ENCODE measurements at regions not wholly inside any gene's neighbourhood (a gene's known extent, or its start where the extent isn't known, plus 50 kb on each side); places are given as distances from the start of the nearest gene placed in this dataset.

DNA sequence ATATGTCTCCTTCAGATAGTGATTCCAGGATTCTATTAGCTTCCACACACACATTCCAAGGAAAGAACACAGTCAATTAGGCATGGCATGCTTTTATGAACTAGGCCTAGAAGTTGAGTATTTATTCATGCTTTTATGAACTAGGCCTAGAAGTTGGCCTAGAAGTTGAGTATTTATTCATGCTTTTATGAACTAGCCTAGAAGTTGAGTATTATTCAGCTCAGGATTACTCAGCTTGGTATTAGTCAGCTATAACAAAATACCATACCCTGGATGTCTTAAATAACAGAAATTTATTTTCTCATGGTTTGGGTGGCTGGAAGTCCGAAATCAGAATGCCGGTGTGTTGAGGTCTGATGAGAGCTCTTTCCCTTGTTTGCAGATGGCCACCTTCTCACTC is 442.7 kb upstream of the FLRT2 start:
- no peak for DNase-seq

- DNase-seq, result no peak
Measured at GRCh38 chr14:85088192-85088591, 441.8 kb upstream of the FLRT2 start.

DNA sequence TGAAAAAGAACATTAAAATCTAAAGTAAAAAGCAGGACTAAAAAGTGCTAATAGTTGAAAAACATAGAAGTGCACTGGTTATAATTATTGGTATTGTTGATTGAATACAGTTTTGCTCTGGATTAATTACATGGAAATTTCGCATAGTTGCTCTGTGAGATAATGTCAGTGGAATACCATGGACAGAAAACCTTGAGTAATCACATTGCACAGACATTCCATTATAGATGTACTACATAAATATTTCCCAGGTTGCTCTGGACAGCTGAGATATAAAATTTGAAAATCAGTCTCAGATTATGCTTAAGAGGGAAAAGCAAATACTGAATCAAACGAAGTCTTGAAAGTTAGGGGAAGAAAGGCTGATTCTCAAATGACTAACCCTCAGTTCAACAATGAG is 439.3 kb upstream of the FLRT2 start:
- no peak for DNase-seq

DNA sequence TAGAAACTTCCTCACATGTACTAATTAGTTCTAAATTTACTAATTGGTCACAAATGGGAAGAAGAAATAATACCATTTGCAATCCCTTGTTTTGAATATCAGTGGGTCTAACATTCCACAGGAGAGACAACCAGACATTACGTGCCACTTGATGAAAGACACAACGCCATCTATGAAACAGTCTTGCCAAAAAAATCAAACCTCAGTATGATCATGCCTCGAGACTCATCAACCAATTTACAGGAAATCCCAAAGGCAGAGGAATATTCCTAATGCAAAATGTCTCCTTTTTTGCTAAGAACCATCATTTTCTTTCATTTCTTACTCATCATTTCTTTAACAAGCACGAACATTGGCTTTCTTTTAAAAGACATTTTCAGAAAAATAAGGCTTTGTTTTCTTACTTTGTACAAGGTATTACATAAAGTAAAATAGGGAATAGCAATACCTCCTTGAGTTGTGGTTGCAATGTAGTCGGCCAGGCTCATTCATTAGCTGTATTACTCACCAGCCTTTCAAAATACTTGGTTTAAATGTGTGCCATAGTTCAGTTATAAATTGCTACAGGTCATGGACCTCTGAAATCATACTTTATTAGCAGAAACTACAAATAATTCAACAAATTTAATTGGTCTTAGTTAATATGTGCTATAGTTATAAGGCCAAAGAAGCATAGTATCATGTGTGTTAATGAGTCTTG is 436.2 kb upstream of the FLRT2 start:
- DNase-seq, result no peak

DNA sequence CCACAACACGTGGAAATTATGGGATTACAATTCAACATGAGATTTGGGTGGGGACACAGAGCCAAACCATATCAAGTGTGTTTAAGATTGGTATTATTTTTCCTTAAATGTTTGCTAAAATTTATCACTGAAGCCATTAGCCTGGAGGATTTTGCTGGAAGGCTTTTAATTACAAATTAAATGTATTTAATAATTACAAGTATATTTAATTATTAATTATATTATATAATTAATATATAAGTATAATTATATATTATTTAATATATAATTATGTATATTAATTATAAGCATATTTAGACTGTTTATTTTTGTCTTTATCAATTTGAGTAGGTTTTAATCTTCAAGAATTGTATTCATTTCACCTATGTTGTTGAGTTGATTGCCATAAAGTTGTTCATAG is 427.4 kb upstream of the FLRT2 start:
- no peak for DNase-seq

- no peak for DNase-seq
Measured at GRCh38 chr14:85106506-85106905, 423.4 kb upstream of the FLRT2 start.

DNA sequence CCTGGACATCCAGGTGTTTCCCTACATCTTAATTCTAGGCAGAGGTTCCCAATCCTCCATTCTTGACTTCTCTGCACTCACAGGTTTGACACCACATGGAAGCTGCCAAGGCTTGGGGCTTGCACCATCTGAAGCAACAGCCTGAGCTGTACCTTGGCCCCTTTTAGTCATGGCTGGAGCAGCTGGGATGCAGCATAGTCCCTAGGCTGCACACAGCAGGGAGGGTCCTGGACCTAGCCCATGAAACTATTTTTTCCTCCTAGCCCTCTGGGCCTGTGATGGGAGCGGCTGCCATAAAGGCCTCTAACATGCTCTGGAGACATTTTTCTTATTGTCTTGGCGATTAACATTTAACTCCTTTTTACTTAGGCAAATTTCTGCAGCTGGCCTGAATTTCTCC is 417.2 kb upstream of the FLRT2 start:
- DNase-seq, result no peak

GRCh38 chr14:85115921-85116320 is 414.0 kb upstream of the FLRT2 start:
- DNase-seq, result no peak

DNA sequence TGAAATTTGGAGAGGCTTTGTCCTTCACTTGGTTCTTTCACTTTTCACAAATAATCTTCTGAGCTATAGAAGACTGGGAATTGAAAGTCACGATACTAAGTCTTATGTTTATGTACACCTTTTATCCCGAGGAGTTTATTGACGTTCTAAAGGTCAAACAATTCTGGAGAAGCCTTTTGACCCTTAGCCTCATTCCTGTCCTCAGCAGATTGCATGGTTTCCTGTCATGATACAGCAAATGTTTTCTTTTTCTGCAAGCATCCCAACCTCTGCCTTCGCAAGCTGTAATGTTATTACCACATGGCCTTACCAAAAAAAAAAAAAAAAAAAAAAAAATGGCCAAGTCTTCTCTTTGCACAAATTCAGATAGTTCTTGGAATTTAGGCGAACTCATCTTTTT is 411.7 kb upstream of the FLRT2 start:
- DNase-seq, result no peak

DNA sequence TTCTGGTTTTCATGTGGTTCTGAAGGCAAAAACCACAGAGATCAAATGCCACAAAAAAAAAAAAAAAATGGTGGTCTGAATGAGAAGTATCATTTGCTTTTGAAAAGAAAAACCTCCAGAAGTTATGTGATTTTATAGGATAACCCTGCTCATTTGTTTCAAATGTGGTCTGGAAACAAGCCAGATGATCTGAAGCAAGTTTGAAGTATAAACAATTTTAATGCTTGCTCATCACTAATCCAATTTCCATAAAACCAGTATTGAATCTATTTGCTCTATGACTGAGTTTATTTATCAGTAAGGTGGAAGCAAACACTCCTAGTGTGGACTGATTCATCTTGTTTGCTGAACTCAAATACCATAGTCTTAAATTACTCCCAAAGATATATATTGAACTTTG is 407.3 kb upstream of the FLRT2 start:
- DNase-seq, result no peak

DNA sequence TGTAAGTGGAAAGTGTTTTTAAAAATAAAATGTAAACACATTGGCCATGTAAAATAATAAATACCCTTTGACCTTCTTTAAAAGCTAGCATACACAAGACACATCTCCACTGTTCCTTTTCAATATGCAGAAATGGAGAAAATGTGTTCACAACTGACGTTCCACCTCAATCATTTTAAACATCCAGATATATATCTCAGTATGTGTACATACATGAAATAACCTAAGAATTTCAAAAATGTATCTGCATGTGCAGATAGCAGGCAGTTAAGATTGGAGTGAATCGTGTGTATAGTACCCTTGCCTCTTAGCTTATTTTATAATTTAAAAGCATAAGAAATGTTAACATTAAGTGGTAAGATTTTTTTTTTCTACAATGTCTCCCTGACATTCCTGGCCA is 406.2 kb upstream of the FLRT2 start:
- no peak for DNase-seq

GRCh38 chr14:85124631-85125290 is 405.2 kb upstream of the FLRT2 start:
- no peak for DNase-seq

GRCh38 chr14:85125291-85125670 is 404.7 kb upstream of the FLRT2 start:
- no peak for DNase-seq

DNA sequence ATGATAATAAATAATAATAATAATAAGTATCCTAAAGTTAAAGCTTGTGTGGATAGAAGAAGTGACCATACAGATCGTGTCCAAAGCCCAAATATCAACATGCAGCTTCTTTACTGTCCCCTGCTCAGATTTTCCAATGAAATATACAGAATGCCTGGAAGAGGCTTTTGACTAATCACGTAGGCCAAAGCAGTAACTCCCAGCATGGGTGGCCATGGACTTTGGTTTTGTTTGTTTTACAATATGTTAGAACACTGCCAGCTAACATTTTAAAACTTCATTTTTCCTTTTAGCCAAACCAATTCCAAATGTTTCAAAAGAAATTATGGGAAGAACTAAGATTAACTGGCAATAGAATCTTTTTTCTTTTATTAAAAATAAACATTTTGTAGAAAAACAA is 400.0 kb upstream of the FLRT2 start:
- no peak for DNase-seq

GRCh38 chr14:85131226-85131922 is 398.6 kb upstream of the FLRT2 start:
- no peak for DNase-seq

GRCh38 chr14:85142982-85143381 is 387.0 kb upstream of the FLRT2 start:
- no peak for DNase-seq

DNA sequence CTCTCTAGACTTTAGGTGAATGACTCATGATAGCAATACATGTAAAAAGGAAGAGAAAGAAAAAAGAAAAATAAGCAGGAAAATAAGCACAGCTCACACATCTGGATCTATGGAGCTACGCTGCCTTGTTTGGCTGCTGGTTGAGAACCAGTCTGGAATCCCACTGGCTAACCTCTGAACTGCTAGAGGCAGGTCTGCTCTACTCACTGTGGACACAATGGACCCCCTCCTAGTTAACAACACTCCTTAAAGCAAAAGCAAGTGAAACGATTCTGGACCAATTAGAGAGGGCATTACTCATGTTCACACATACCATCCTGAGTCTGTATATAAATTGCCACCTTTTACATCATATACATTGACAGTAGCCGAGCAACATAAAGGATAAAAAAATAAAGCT is 383.2 kb upstream of the FLRT2 start:
- no peak for DNase-seq

DNA sequence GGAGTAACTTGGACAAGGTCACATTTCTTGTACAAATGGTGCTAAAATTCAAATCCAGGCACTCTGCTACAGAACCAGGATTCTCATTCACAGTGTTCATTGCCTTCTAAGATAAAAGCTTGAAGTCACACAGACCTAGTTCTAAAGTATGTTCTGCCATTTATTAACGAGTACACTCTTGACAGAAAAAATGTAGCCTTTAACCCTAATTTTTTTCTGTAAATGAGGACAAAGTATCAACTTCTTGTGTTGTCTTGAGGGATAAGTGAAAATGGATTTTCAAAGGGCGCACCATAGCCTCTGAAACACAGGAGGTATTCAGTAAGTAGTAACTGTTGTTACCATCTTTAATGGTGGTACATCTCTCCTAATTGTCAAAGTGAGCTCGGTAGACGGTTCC is 379.8 kb upstream of the FLRT2 start:
- no peak for DNase-seq

- DNase-seq, result no peak
Measured at GRCh38 chr14:85154714-85155113, 375.2 kb upstream of the FLRT2 start.

- DNase-seq, result no peak
Measured at GRCh38 chr14:85156319-85156718, 373.6 kb upstream of the FLRT2 start.

DNA sequence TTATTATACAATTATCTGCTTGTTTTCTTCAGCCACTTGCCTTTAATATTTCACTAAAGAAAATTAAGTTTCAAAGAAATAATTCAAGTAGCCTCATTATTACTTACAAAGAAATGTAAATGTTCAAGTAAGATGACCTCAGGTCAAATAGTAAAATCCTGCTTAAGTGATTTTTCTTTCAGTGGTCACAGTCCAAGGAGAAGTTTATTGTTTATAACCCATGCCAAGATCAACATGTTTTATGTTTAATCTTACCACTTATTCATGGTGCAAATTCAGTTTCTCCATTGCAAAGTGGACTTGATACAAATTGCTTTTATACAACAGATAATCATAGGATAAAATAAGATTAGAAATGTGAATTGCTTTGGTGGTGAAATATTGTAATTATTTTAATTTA is 370.2 kb upstream of the FLRT2 start:
- no peak for DNase-seq

GRCh38 chr14:85165094-85165493 is 364.9 kb upstream of the FLRT2 start:
- no peak for DNase-seq

- DNase-seq, result no peak
Measured at GRCh38 chr14:85169381-85169780, 360.6 kb upstream of the FLRT2 start.

- no peak for DNase-seq
Measured at GRCh38 chr14:85172290-85172689, 357.7 kb upstream of the FLRT2 start.

All from NCI-H1417 treated with DMSO at 0.1 percent for 48 hours (cell line).